ENCODE measurements at regions not wholly inside any gene's neighbourhood (a gene's known extent, or its start where the extent isn't known, plus 50 kb on each side); places are given as distances from the start of the nearest gene placed in this dataset.

DNA sequence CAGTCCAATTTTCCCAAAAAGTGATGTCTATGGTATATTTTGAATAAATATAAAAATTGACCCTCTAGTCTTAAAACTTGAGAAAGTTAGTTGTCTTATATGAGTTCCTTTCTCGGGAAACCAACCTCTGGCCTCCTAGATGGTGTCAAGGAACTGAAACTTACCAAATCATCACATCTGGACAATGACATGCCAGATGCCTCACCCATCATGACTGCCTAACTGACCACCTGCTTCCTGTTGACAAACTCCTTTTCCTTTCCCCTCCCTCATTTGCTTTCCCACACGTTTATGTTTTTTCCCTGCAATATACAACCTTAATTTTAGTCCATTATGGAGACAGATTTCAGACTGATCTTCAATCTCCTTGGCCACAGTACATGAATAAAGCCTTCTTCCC is 731.0 kb downstream of the EPHA7 start:
- no peaks in the 10 kb centered on the region for H3K4me1 Mint-ChIP-seq (ENCODE audit: low read depth)
- ATAC-seq (no peak), DNase-seq (no peak)
- TF ChIP-seq, protein P1, sequence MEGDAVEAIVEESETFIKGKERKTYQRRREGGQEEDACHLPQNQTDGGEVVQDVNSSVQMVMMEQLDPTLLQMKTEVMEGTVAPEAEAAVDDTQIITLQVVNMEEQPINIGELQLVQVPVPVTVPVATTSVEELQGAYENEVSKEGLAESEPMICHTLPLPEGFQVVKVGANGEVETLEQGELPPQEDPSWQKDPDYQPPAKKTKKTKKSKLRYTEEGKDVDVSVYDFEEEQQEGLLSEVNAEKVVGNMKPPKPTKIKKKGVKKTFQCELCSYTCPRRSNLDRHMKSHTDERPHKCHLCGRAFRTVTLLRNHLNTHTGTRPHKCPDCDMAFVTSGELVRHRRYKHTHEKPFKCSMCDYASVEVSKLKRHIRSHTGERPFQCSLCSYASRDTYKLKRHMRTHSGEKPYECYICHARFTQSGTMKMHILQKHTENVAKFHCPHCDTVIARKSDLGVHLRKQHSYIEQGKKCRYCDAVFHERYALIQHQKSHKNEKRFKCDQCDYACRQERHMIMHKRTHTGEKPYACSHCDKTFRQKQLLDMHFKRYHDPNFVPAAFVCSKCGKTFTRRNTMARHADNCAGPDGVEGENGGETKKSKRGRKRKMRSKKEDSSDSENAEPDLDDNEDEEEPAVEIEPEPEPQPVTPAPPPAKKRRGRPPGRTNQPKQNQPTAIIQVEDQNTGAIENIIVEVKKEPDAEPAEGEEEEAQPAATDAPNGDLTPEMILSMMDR (IDR thresholded peaks at IDR 0.05): no peak
- ChIA-PET POLR2A (no interaction called here), CTCF (no interaction called here)
- no peak overlapping the region for H3K4me3 Mint-ChIP-seq
- intact Hi-C loops (cut with micrococcal nuclease): no loop called here
- H3K9me3 Mint-ChIP-seq: peaks cover 3% of the 10 kb centered on the region
- H3K27me3 Mint-ChIP-seq: no peaks in the 10 kb centered on the region
- H3K27ac Mint-ChIP-seq: no peak overlapping the region
- no peaks in the 10 kb centered on the region for H3K36me3 Mint-ChIP-seq (ENCODE audit: low read depth)

DNA sequence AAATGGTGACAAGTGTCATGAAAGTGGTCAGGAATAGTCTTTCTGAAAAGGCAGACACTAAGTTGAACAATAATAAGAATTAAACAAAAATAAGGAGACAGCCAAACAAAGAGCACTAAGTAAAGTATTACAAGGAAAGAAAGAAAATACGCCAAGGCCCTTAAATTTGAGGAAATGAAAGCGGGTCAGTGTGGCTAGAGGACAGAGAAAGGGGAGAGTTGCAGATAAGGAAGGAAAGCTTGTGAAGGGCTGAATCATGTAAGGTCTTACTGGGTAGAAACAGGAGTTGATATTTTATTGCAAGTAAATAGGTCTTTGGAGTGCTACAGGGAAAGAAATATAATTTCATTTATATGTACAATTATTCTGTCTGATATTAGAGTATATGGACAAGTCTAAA is 732.1 kb downstream of the EPHA7 start:
- H3K4me1 Mint-ChIP-seq (ENCODE audit: low read depth): no peaks in the 10 kb centered on the region
- H3K4me3 Mint-ChIP-seq: no peak overlapping the region
- no peaks in the 10 kb centered on the region for H3K27me3 Mint-ChIP-seq
- ChIA-PET CTCF (no interaction called here), POLR2A (no interaction called here)
- no peaks in the 10 kb centered on the region for H3K36me3 Mint-ChIP-seq (ENCODE audit: low read depth)
- no peak for ATAC-seq
- H3K9me3 Mint-ChIP-seq: peaks cover 3% of the 10 kb centered on the region
- intact Hi-C loops (cut with micrococcal nuclease): no loop called here
- DNase-seq: no peak
- no peak overlapping the region for H3K27ac Mint-ChIP-seq
- TF ChIP-seq, protein P1 (IDR thresholded peaks at IDR 0.05): no peak

DNA sequence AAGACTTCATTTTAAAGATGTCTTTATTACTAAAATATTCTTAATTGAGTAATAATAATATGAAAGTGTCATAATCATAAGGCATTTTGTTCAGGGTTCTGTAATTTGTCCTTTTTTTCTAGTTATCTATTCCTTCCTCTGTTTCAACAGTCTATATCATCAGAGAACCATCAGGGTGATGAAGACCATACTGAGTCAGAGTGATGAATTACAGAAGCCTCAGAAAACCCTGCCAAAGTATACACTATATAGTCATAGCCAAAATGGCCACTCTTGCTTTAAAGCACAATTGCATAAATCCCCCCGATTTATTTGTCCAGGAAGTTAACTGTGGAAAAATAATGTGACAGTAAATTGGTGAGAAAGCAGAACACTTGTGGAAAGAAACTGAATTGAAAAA is 735.0 kb downstream of the EPHA7 start:
- Mint-ChIP-seq H3K27me3 (no peaks in the 10 kb centered on the region), H3K27ac (no peak overlapping the region), H3K4me1 (ENCODE audit: low read depth) (no peaks in the 10 kb centered on the region), H3K36me3 (ENCODE audit: low read depth) (no peaks in the 10 kb centered on the region), H3K9me3 (peaks cover 6% of the 10 kb centered on the region), H3K4me3 (no peak overlapping the region)
- DNase-seq (no peak), ATAC-seq (no peak)
- TF ChIP-seq, protein P1 (IDR thresholded peaks at IDR 0.05): no peak
- CTCF ChIA-PET: no interaction called here
- POLR2A ChIA-PET: no interaction called here
- intact Hi-C loops (cut with micrococcal nuclease): no loop called here

DNA sequence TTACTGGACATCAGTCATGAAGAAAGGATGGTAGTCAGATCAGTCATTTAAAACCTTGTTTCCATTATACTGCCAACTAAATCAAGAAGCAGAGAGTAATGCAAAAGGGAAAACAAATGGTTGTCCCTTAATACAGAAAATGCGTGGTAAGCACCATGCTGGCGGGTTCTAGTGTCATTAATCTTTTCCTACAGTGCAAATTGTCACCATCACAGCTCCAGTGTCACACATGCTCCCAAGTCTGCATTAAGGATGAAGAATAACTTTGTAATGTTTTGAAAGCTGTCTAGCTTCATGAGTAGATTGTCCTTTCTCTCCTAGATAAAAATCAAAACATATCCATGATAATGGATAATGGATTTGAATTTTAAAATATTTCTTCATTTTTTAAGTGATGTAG is 735.6 kb downstream of the EPHA7 start:
- Mint-ChIP-seq H3K4me3 (no peak overlapping the region), H3K27me3 (no peaks in the 10 kb centered on the region), H3K4me1 (ENCODE audit: low read depth) (no peaks in the 10 kb centered on the region), H3K36me3 (ENCODE audit: low read depth) (no peaks in the 10 kb centered on the region), H3K9me3 (peaks cover 6% of the 10 kb centered on the region), H3K27ac (no peak overlapping the region)
- POLR2A ChIA-PET: no interaction called here
- ATAC-seq (no peak), DNase-seq (no peak)
- intact Hi-C loops (cut with micrococcal nuclease): no loop called here
- TF ChIP-seq, protein P1 (IDR thresholded peaks at IDR 0.05): no peak
- CTCF ChIA-PET: no interaction called here

DNA sequence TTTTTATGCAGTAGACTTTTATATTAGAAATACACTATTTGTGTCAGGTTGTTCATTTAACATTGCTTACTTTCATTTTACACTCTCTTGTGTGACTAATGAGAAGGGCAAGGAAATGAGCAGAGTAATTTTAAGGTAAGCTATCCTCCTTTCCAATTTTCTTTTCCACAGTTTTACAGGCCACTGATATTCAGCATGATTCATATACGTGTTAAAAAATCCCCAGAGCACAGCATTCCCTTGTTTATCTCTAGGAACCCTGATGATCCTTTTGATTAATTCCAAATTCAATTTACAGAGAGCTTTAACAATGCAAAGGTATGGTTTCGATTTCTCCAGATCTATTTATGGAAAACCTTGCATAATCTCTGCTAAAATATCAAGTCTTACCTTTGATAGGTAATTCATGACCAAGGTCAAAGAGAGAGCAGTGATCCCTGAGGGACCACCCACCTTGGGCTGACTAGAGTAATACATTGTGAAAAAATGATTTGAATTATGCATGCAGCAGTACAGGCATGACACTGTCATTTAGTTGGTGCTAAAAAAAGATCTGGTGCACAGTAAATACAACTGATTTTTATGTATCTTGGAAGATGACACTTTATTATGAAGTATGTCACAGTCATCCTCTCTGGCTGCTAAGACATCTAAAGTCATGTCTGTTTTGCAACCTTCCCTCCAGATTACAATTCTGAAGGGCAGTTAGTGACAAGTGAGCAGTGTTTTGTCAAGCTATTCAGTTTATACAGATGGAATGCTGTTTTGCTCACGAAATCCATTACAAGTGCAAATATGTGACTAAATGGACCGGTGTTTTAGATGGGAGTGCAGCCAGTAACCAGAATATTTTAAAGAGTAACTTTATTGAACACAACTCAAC is 736.6 kb downstream of the EPHA7 start:
- ChIA-PET CTCF (no interaction called here), POLR2A (no interaction called here)
- H3K4me3 Mint-ChIP-seq: no peak overlapping the region
- H3K9me3 Mint-ChIP-seq: peaks cover 6% of the 10 kb centered on the region
- no peaks in the 10 kb centered on the region for H3K27me3 Mint-ChIP-seq
- ATAC-seq (no peak), DNase-seq (no peak)
- no peaks in the 10 kb centered on the region for H3K36me3 Mint-ChIP-seq (ENCODE audit: low read depth)
- intact Hi-C loops (cut with micrococcal nuclease): no loop called here
- TF ChIP-seq, protein P1 (IDR thresholded peaks at IDR 0.05): no peak
- no peaks in the 10 kb centered on the region for H3K4me1 Mint-ChIP-seq (ENCODE audit: low read depth)
- no peak overlapping the region for H3K27ac Mint-ChIP-seq

All from activated CD8-positive, alpha-beta T cell treated with anti-CD3 and anti-CD28 coated beads for 36 hours (primary cell).